SK-N-SH (cell line): ENCODE measurements at regions not wholly inside any gene's neighbourhood (a gene's known extent, or its start where the extent isn't known, plus 50 kb on each side); places are given as distances from the start of the nearest gene placed in this dataset.

Experiments
- CTCF ChIP-seq: fragments of 200-600 bp; sonication (generic); IDR thresholded peaks from 2 replicates; pipeline ENCODE4 v1.6.1; 2017; ENCODE audit warnings: antibody characterized with exemption, mild to moderate bottlenecking, moderate library complexity
- EP300 ChIP-seq, 2 experiments: IDR thresholded peaks; 2 replicates each; pipeline versions ENCODE4 v1.4.0 to v1.6.1; 2012; ENCODE audit warnings: borderline replicate concordance in 1 of 2, low read depth in 1 of 2, low read length in 1 of 2
- EZH2phosphoT487 ChIP-seq: fragments of 200-600 bp; sonication (generic); IDR thresholded peaks from 2 replicates; pipeline ENCODE4 v1.6.1; 2017; ENCODE audit warnings: low read depth, mixed run types, mild to moderate bottlenecking, antibody characterized with exemption, moderate library complexity, borderline replicate concordance
- FOXM1 ChIP-seq: IDR thresholded peaks from 2 replicates; pipeline ENCODE4 v1.4.0; 2012; ENCODE audit warnings: low read depth, mild to moderate bottlenecking
- GABPA ChIP-seq: IDR thresholded peaks from 2 replicates; pipeline ENCODE4 v1.4.0; 2012; ENCODE audit warnings: low read depth, mild to moderate bottlenecking
- IRF3 ChIP-seq: fragments of 150-350 bp; IDR thresholded peaks from 2 replicates; pipeline ENCODE4 v1.6.1; 2016; ENCODE audit warnings: mild to moderate bottlenecking, low read depth, low read length
- MXI1 ChIP-seq: IDR thresholded peaks from 2 replicates; pipeline ENCODE4 v1.6.1; 2012; ENCODE audit warnings: mild to moderate bottlenecking, low read depth, low read length, improper control_type of control experiment
- REST ChIP-seq: IDR thresholded peaks from 2 replicates; pipeline ENCODE4 v1.6.1; 2012; ENCODE audit warnings: mild to moderate bottlenecking, low read depth, low read length, moderate library complexity
- TAF1 ChIP-seq: IDR thresholded peaks from 2 replicates; pipeline ENCODE4 v1.6.1; 2012; ENCODE audit warnings: low read depth, mild to moderate bottlenecking, low read length, moderate library complexity, borderline replicate concordance
- ZBTB33 ChIP-seq: IDR thresholded peaks from 2 replicates; pipeline ENCODE4 v1.4.0; 2012; ENCODE audit warnings: low read depth, borderline replicate concordance

- TF ChIP-seq ZBTB33, result no peak
- no peak for TF ChIP-seq TAF1
- TF ChIP-seq FOXM1, result no peak
- no peak for TF ChIP-seq CTCF
- TF ChIP-seq EP300 (IDR thresholded peaks at IDR 0.05; ENCODE audit: borderline replicate concordance in 1 of 2, low read depth in 1 of 2, low read length in 1 of 2), result no peak
- TF ChIP-seq EZH2phosphoT487, result no peak
- TF ChIP-seq REST, result no peak
- TF ChIP-seq MXI1, result no peak
- no peak for TF ChIP-seq IRF3
- no peak for TF ChIP-seq GABPA
Measured at GRCh38 chr13:65929436-65929835, 1300.7 kb downstream of the PCDH9 start.
